Spleen (tissue), 11 donors: ENCODE measurements at regions not wholly inside any gene's neighbourhood (a gene's known extent, or its start where the extent isn't known, plus 50 kb on each side); places are given as distances from the start of the nearest gene placed in this dataset.

Experiments used
- DNase-seq: peaks from one replicate; pipeline ENCODE4 v3.0.0-alpha.2; 2020
- H3K27ac ChIP-seq, 8 donors: fragments of 200-600 bp; sonication (generic) in 7 of 8; 1 replicate in 4 of 8; 2 replicates in 4 of 8; pipeline versions ENCODE4 v1.5.0 to v1.8.0; 2016 to 2021; ENCODE audit warnings: inconsistent platforms in 4 of 8, mild to moderate bottlenecking in 4 of 8, moderate library complexity in 1 of 8
- H3K27me3 ChIP-seq, 7 donors: fragments of 200-600 bp; sonication (generic) in 6 of 7; replicated peaks in 1 of 7; 1 replicate in 4 of 7; 2 replicates in 3 of 7; pipeline versions ENCODE4 v1.5.0 to v1.8.0; 2016 to 2021; ENCODE audit warnings: inconsistent platforms in 3 of 7, mild to moderate bottlenecking in 1 of 7
- H3K36me3 ChIP-seq, 6 donors: fragments of 200-600 bp; sonication (generic) in 5 of 6; 1 replicate in 4 of 6; 2 replicates in 2 of 6; pipeline versions ENCODE4 v1.5.0 to v1.8.0; 2016 to 2021; ENCODE audit warnings: inconsistent platforms in 2 of 6
- H3K4me1 ChIP-seq, 6 donors: fragments of 200-600 bp; sonication (generic) in 5 of 6; 1 replicate in 3 of 6; 2 replicates in 3 of 6; pipeline versions ENCODE4 v1.5.0 to v1.8.0; 2016 to 2021; ENCODE audit warnings: inconsistent platforms in 3 of 6
- H3K4me3 ChIP-seq, 8 donors: fragments of 200-600 bp; sonication (generic) in 7 of 8; 1 replicate in 4 of 8; 2 replicates in 4 of 8; pipeline versions ENCODE4 v1.5.0 to v1.8.0; 2016 to 2021; ENCODE audit warnings: inconsistent platforms in 4 of 8, mild to moderate bottlenecking in 4 of 8, moderate library complexity in 2 of 8
- H3K9me3 ChIP-seq, 8 donors: fragments of 200-600 bp; sonication (generic) in 7 of 8; 1 replicate in 4 of 8; 2 replicates in 4 of 8; pipeline versions ENCODE4 v1.5.0 to v1.8.0; 2016 to 2021; ENCODE audit warnings: inconsistent platforms in 4 of 8
- CTCF ChIP-seq, 11 experiments: fragments of 200-600 bp in 7 of 11; fragments of 450-650 bp in 4 of 11; sonication (generic) in 4 of 11; IDR thresholded peaks in 8 of 11; conservative IDR thresholded peaks in 3 of 11; 1 replicate in 7 of 11; 2 replicates in 4 of 11; pipeline versions ENCODE4 v1.4.0 to v1.8.0; 2016 to 2021; ENCODE audit warnings: antibody characterized with exemption in 11 of 11, inconsistent platforms in 4 of 11, mild to moderate bottlenecking in 1 of 11
- POLR2A ChIP-seq, 3 donors: fragments of 450-650 bp; IDR thresholded peaks; one replicate each; pipeline ENCODE4 v1.5.1; 2017; ENCODE audit warnings: antibody characterized with exemption in 3 of 3, mild to moderate bottlenecking in 1 of 3
- POLR2AphosphoS5 ChIP-seq, 3 donors: sonication (generic); formaldehyde crosslinking; IDR thresholded peaks; one replicate each; pipeline ENCODE4 v1.5.1; 2017; ENCODE audit warnings: antibody characterized with exemption in 3 of 3
- WGBS, 5 donors: extraction: QIAGEN DNeasy Blood & Tissue Kit in 3 of 5; methylation state at CpG; one replicate each; pipeline versions ENCODE4 v1.1.5 to v1.1.7; 2013 to 2018; 5-methylcytosine and 5-hydroxymethylcytosine counted together
- intact Hi-C: fragments of 100-400 bp; cut with DNase I; formaldehyde crosslinking; loops from one replicate; pipeline ENCODE4 v1.15.0; 2023; ENCODE audit warnings: low total_unique reads
- donor health status: healthy with polysubstance abuse.
- donor health status: DM: no; HTN: no; CAD: no; lungs with moderate emphysema.
- donor health status: DM: no; HTN: no; CAD: no.
- donor health status: Bipolar disorder and iron deficiency.
- donor health status: healthy.
- donor health status: DM: no; HTN: no; CAD: no.
- donor health status: DM: yes; HTN: yes; CAD: no.

GRCh38 chr18:4587204-4587603 lies 132.1 kb upstream of the DLGAP1 start:
- Histone ChIP-seq H3K9me3 (peaks cover 0 to 29% (median 2%) of the 10 kb centered on the region in 8 donors), H3K4me3 (no peak overlapping the region), H3K27ac (no peak overlapping the region), H3K27me3 (no peaks in the 10 kb centered on the region), H3K4me1 (no peaks in the 10 kb centered on the region), H3K36me3 (no peaks in the 10 kb centered on the region)
- TF ChIP-seq POLR2AphosphoS5 (IDR thresholded peaks at IDR 0.05), result no peak
- TF ChIP-seq POLR2A (IDR thresholded peaks at IDR 0.05), result no peak
- TF ChIP-seq CTCF (IDR thresholded peaks at IDR 0.05 in 8 of 11, conservative IDR thresholded peaks at IDR 0.05 in 3 of 11), result no peak
- DNase-seq, result no peak
- intact Hi-C loops, result no loop called here

GRCh38 chr18:4586731-4587130 lies 131.6 kb upstream of the DLGAP1 start:
- Histone ChIP-seq H3K36me3 (no peaks in the 10 kb centered on the region), H3K4me3 (no peak overlapping the region), H3K27me3 (no peaks in the 10 kb centered on the region), H3K4me1 (no peaks in the 10 kb centered on the region), H3K9me3 (peaks cover 0 to 28% (median 2%) of the 10 kb centered on the region in 8 donors), H3K27ac (no peak overlapping the region)
- WGBS, 5 donors, result 54 to 74% (median 58%) methylated on average over 2 of the region's 2 CpGs
- DNase-seq, result no peak
- TF ChIP-seq POLR2AphosphoS5 (IDR thresholded peaks at IDR 0.05), result no peak
- TF ChIP-seq CTCF (IDR thresholded peaks at IDR 0.05 in 8 of 11, conservative IDR thresholded peaks at IDR 0.05 in 3 of 11), result no peak
- intact Hi-C loops, result no loop called here

- H3K36me3 ChIP-seq, result no peaks in the 10 kb centered on the region
- peaks cover 0 to 57% (median 23%) of the 10 kb centered on the region in 8 donors for H3K9me3 ChIP-seq
- H3K4me3 ChIP-seq, result no peak overlapping the region
- no peak overlapping the region for H3K27ac ChIP-seq
- TF ChIP-seq POLR2AphosphoS5 (IDR thresholded peaks at IDR 0.05) (no peak), POLR2A (IDR thresholded peaks at IDR 0.05) (no peak), CTCF (IDR thresholded peaks at IDR 0.05 in 8 of 11, conservative IDR thresholded peaks at IDR 0.05 in 3 of 11) (no peak)
- 72 to 85% (median 76%) methylated on average over 3 of the region's 3 CpGs for WGBS, 5 donors
- no peaks in the 10 kb centered on the region for H3K27me3 ChIP-seq
- intact Hi-C loops, result no loop called here
- H3K4me1 ChIP-seq, result no peaks in the 10 kb centered on the region
- DNase-seq, result no peak
Observed at GRCh38 chr18:4582431-4583335, 127.6 kb upstream of the DLGAP1 start.

GRCh38 chr18:4581966-4582365 lies 126.9 kb upstream of the DLGAP1 start:
- TF ChIP-seq POLR2AphosphoS5 (IDR thresholded peaks at IDR 0.05), result no peak
- no peak for TF ChIP-seq CTCF (IDR thresholded peaks at IDR 0.05 in 8 of 11, conservative IDR thresholded peaks at IDR 0.05 in 3 of 11)
- TF ChIP-seq POLR2A (IDR thresholded peaks at IDR 0.05), result no peak
- no peaks in the 10 kb centered on the region for H3K27me3 ChIP-seq
- peaks cover 0 to 64% (median 30%) of the 10 kb centered on the region in 8 donors for H3K9me3 ChIP-seq
- WGBS, 5 donors, result 77 to 86% (median 85%) methylated on average over 2 of the region's 2 CpGs
- H3K4me1 ChIP-seq, result no peaks in the 10 kb centered on the region
- H3K27ac ChIP-seq, result no peak overlapping the region
- no peak overlapping the region for H3K4me3 ChIP-seq
- no peaks in the 10 kb centered on the region for H3K36me3 ChIP-seq
- intact Hi-C loops, result no loop called here
- DNase-seq, result no peak
